GM11168 (cell line): ENCODE measurements at regions not wholly inside any gene's neighbourhood (a gene's known extent, or its start where the extent isn't known, plus 50 kb on each side); places are given as distances from the start of the nearest gene placed in this dataset.

Source experiments
- in situ Hi-C: fragments of 300-500 bp; cut with MboI; formaldehyde crosslinking; loops from one replicate; pipeline ENCODE4 v1.12.0; 2022; ENCODE audit warnings: low sequenced_read_pairs; ENCODE audit not compliant: unreplicated experiment

DNA sequence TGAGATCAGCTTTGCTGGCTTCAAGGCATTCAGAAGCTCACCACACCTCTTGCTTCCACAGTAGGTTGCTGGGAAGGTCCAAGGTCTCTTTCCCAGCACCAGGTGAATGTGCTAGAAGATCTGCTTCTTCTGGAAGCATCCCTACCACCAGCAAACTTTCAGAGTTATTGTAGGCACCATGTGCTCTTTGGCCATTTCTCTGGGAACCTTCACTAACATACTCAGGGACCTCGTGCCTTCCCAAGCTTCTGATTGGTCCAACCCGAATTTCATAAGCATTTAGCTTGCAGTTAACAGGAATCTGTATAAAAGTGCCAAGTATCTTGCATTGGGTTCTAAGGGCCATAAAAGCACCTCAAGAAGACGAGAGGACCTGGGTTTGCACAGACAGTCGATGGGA lies 86.5 kb upstream of the ARL4C start:
- in situ Hi-C loops = no loop called here

DNA sequence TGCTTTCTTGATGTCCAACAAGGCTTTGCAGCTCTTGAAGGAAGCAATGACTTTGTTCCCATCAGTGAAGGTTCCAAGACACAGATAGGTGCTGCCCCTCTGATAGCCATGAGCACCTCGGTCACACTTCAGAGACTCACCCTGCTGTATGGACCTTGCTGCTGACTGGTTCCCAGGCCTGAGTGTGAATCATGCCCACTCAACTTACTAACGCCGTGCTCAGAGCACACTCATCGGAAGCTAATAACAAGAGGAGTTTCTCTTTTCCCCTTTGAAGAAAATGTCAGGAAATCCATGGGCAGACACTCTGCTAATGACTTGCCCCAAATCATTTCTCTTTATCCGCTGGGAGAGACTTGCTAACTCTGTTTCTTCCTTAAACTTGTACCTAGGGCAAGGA lies 83.8 kb upstream of the ARL4C start:
- in situ Hi-C loops = no loop called here

DNA sequence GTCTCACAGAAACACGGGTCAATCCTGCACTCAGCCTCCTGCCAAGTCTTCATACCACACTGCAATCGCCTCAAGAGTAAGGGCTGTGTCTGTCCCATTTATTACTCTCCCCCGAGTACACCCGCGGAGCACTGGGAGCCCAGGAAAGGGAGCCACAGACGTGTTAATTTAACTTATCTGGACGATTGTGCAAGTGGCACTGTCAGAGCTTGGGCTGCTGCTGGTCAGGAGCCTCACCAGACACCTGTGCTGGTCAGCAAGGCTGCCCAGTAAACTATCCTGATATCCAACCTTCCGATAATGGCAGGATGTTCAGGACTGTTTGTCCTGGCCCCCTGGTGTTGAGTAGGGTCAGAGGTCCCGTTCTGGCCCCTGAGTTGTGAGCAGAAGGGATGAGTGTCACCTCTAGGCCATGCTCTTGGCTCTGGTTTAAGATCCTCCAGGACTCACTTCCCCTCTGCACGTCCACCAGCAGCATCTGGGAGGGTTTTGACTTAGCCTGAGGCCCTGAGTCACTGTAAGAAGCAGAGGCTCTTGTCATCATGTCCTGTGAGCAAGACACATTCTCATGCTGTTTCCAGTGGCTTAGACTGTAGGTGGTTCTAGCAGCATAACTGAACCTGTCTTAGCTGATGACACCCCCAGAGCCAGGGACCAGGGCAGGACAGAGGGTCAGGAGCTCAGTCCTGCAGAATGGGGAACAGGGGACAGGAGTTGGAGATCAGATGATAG lies 82.5 kb upstream of the ARL4C start:
- in situ Hi-C loops = no loop called here

DNA sequence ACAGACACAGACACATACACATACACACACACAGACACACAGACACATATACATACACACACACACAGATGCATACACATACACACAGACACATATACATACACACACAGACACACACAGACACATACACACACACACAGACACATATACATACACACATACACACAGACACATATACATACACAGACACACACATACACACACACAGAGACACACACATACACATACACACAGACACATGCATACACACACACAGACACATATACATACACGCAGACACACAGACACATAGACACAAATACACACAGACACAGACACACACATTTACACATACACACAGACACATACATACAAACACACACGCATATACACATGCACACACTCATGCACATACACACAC lies 81.5 kb upstream of the ARL4C start:
- in situ Hi-C loops = no loop called here

DNA sequence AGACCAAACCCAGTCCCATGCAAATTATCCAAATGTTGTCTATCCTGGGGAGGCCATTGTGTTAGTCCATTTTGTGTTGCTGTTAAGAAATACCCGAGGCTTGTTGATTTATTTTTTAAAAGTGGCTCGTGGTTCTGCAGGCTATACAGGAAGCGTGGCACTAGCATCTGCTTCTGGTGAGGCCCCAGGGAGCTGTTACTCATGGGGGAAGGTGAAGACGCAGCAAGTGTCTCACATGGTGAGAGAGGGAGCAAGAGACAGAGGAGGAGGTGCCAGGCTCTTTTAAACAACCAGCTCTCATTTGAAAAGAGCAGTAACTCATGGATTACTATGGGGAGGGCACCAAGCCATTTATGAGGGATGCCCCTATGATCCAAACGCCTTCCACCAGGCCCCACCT lies 80.3 kb upstream of the ARL4C start:
- in situ Hi-C loops = no loop called here

DNA sequence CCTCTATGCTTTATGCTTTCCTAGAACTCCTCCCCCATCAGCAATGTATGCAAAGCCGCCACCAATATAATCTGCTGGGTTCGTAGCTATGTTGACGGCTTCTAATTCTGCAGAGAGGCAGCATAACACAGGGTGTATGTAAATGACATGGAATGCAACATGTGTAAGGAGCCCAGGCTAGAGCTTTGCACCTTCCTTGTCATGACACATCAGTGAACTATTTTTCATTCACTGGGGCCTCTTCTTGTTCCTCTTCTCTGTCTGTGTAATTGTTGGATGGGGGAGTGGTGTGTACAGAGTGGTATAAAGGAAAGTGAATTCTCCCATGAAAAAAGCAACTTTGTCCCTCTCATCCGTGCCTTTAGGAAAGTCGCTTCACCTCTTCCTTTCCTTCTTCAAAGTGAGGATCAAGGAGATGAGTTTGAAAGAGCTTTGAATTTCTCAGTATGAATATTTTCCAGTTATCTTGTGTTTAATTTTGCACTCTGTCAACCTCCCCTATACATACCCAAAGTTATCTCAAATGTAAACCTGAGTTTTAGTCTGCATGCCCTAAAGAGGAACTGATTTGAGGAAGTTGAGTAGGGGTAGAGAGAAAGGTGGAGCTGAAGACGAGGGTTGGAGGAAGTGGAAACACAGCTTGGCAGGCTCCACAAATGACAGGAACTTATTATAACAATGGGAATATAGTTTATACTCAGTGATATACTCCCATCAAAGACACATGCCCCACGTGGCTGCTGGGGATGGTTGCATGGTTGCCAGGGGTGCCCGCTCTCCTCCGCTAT lies 74.9 kb upstream of the ARL4C start:
- in situ Hi-C loops = no loop called here

DNA sequence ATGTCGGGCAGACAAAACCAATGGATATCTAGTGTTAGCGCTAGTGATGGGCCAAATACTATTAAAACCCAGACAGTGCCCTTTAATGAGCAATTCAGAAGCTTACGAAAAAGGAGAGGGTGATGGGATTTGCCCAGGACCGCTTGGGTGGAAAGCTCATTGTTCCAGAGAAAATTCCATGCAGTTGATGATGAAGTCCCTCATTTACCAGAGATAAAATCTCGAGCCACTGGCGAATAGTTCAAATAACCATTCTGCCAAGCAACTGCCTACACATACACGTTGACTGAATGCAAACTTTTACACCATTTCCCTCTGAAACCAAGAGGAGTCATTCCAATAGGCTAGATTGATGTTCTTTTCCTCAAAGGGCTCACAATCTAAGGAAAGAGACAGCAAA lies 73.6 kb upstream of the ARL4C start:
- in situ Hi-C loops = no loop called here

DNA sequence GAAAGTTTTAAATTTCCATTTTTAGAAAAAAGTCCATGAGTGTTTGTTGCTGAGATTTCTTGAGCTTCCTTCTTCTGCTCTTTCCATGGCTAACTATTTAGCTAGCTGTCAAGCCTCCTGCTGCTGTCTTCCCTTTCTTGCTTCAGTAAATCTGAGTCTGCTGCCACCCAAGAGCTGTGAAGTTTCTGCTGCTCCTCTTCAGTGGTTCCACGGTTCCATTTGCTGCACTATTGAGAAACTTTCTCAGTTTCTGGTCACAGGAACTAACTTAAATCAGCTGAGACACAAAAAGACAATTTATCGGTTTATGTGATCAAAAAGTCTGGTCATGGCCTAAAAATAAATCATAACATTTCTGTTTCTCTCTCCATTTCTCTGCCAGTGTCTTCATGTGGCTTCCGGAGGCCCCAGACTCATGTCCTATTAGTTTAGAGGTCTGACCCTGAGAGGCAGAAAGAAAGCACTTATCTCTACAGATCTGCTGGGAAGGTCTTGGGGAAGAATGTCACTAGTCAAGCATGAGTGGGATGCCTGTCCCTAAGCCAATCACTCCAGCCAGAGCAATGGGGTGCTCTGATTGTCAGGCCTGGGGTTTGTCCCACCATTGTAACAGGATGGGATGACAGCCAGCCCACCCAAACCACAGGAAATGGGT lies 73.0 kb upstream of the ARL4C start:
- in situ Hi-C loops = no loop called here

DNA sequence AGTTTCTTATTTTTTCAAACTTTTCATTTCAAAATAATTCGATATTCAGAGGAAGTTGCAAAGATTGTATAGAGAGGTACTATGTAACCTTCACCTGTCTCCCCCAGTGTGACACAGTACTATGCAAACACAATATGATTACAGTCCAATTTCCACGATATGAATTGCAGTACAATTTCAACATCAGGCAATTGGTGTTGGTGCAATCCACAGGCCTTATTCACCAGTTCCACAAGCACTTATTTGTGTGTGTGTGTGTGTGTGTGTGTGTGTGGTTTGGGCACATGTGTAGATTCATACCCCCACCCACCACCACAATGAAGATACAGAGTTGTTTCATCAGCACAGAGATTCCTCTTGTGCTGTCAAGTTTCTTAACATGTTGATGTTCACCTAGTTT lies 69.7 kb upstream of the ARL4C start:
- in situ Hi-C loops = no loop called here

DNA sequence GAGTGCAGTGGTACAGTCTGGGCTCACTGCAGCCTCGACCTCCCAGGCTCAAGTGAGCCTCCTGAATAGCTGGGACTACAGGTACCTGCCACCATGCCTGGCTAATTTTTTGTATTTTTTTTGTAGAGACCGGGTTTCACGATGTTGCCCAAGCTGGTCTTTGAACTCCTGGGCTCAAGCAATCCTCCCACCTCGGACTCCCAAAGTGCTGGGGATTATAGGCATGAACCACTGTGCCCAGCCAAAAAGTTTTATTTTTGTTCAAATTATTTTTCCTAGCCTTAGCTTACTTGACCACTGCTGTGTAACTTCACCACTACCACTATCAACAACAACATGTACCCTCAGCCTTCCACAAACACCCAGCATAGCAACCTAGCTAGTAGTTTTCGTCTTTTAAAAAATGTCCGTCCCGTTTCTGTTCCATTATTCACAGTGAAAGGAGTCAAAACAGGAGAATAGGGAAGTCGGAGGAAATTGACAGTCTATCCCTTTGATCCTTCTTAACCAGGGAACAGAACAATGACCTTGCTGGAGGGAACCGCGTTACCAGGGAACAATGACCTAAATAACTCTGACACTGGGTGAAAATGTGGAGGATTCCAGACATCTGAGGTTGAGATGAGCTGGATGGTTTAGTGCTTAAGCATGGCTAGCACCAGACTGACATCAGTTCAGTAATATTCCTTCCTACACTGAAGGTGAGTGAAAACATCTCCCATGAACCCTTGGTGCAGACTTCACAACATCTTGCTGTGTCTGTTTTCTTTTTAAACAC lies 69.2 kb upstream of the ARL4C start:
- in situ Hi-C loops = no loop called here

DNA sequence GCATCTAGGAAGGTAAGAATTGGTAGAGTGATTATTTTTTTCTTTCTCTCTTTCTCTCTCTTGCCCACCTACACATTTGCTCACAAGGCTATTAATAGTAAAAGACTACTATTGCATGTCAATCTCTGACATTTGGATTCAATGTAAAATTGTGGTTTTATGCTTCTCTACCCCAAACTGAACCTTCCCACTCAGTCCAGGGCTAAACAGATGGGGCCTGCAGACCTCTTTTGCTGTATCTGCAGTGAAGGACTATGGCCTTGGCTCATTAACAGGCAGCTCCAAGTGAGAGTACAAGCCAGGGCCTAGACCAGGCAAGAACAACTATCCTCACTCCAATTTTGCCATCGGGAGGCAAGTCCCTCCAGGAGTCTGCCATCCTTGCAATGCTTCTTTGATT lies 68.3 kb upstream of the ARL4C start:
- in situ Hi-C loops = no loop called here

DNA sequence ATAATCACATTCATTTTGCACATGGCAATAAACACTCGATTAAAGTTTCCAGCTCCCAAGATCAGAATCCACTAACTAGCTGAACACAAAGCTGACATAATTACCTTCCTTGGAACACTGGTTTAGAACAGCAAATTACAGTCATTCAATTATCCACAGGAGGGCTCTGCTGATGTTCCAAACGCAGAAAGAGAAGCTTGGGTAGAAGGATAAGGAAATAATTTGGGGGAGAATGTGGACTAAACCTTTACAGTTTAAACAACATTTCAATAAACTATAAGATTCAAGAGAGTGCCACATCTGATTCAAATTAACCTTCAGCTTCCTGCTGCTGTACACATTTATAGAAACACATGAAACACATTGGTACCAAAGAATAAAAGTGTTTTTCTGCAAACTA lies 67.8 kb upstream of the ARL4C start:
- in situ Hi-C loops = no loop called here

DNA sequence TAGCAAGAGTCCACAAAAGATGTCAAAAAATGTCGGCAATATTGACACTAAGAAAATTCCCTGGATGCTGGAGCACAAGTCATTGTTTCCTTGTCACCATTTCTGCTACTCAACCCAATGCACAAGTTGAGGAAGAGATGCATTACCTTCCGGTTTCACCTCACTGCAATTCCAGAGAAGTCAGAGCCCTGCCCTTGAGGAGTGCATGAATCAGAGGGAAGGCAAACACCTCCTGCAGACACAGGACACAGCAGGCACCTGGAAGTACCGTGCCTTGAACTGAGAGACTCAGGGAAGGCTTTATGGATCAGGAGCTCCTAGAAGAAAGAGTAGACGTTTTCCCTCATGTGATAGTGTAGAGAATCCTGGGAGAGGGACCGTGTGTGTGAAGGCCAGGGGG lies 62.7 kb upstream of the ARL4C start:
- in situ Hi-C loops = loop anchor here (10.0 kb wide), 1 partner anchor 555 kb away; no protein-coding TSS in a partner anchor

DNA sequence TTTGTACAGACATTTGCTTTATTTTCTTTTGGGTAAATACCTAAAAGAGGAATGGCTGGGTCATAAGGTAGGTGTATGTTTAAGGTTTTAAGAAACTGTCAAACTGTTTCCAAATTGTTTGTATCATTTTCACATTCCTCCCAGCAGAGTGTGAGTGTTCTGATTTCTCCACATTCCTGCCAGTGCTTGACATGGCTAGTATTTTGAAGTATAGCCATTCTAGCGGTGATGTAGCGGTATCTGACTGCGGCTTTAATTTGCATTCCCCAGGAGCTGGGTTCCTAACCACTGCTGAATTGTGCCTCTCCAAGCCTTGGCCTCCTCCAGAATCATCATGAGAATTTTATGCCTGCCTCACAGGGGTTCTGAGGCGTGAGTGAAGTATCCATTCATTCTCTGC lies 61.8 kb upstream of the ARL4C start:
- in situ Hi-C loops = loop anchor here (10.0 kb wide), 1 partner anchor 556 kb away; no protein-coding TSS in a partner anchor

DNA sequence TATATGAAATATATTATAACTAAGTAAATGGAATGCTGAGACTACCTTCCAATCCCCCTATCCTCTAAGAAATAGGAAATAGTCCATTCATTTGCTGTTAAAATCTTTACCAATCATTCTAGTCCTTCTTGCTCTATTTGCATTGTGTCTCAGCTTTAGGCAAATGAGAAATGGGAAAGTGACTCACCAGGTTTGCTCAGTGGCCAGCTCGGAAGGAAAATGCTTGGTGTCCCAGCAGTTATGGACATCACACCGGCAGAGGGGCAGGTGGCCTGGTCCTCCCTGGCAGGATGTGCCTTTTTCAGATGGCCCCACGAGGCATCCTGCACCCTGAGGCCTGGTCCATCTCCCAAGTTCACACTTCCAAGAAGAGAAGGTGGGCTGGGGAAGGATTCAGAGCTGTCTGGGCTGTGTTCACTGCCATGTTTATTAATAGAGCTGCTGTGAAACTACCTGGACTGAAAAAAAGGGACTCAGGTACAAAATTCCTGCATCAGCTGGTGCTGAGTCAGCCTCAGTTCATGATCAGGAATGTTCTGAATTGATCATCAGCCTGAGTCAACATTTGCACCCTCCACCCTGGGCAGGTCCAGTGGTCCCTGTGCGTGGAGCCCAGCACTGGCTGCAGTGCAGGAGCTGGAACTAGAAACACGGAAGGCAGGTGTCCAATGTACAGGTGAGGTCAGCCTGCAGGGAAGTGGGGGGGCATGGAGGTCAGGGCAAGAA lies 60.1 kb upstream of the ARL4C start:
- in situ Hi-C loops = loop anchor here (10.0 kb wide), 1 partner anchor 558 kb away; no protein-coding TSS in a partner anchor

DNA sequence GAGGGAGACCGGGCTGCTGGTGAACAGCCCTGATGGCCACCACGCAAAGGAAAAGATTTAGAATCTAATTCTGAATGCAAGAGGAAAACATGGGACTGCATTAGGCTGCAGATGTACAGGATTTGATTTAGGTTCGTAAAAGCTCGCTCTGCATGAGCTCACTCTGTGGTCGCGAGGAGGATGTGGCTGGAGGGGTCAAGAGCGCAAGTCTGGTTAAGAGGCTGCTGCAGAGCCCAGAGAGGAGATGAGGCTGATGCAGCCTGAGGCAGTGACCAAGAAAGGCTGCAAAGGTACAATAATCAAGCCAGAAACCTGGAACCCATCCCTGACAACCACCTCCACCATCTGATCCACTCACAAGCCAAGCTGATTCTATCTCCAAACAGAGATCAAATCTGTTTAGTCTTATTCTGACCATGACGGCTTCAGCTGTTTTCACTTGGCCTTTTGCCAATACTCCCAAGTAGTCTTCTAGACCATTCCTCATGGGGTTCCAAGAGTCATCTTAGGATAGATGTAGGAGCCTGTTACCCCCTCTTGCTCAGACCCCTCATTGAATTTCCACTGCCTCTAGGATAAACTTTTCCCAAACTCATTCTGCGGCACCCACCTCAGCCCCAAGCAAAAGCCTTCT lies 58.9 kb upstream of the ARL4C start:
- in situ Hi-C loops = loop anchor here (10.0 kb wide), 1 partner anchor 559 kb away; no protein-coding TSS in a partner anchor

DNA sequence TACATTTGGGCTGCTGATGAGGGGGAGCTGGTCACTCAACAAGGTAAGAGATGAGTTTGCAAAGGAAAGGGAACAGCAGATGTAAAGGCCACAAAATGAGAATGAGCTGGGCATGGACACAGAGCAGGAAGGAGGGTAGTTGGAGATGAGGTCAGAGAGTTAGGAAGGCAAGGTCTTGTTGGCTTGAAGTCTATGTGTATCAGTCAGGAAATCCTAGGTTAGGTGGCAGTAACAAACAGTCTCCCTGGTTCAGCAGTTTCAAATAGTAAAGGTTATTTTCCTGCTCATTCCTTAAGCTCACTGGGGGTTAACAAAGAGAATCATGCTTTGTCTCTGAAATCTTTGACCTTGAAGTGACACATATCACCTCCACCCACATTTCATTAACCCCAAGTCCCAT lies 58.3 kb upstream of the ARL4C start:
- in situ Hi-C loops = loop anchor here (10.0 kb wide), 1 partner anchor 560 kb away; no protein-coding TSS in a partner anchor

DNA sequence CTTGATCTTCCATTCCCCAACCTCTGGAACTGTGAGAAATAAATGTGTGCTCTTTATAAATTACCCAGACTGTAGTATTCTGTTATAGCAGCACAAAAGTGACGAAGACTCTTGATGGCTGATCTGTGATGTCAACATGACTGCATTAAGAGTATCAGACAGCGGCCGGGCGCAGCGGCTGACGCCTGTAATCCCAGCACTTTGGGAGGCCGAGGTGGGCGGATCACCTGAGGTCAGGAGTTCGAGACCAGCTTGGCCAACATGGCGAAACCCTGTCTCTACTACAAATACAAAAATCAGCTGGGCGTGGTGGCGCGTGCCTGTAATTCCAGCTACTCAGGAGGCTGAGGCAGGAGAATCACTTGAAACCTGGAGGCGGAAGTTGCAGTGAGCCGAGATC lies 56.3 kb upstream of the ARL4C start:
- in situ Hi-C loops = loop anchor here (10.0 kb wide), 1 partner anchor 562 kb away; no protein-coding TSS in a partner anchor

DNA sequence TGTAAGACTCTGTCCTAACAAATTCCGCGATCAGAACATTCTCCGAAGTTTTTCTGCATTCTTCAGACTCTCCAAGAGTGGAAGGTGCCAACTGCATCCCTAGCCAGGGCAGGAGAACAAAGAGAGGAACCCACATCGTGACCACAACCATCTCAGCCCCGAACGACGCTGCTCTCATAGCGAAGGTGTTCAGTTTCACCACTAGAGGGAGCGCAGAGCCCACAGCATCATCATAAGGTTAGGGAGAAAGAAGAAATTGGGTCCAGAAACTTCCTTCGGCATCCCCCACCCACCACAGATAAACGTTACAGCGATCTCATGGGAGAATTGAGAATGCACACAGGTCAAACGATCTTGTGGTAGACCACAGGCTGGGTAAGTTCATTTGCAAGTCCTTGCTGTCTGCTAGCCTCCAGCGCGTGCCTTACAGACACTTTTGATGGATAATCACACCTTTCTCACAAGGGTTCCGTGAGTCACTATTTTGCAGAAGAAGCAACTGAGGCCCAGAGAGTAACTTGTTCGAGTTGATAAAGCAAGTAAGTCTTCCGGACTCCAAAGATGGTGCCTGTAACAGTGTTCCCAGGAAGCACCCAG lies 53.7 kb upstream of the ARL4C start:
- in situ Hi-C loops = loop anchor here (10.0 kb wide), 1 partner anchor 564 kb away; no protein-coding TSS in a partner anchor
